HG03159 (cell line): ENCODE measurements at regions not wholly inside any gene's neighbourhood (a gene's known extent, or its start where the extent isn't known, plus 50 kb on each side); places are given as distances from the start of the nearest gene placed in this dataset.
"Not testable (repeated sequence)": the region's sequence is repeated elsewhere in the genome, so short reads cannot be mapped to it uniquely, and the experiment has no call there.

Source experiments
- ATAC-seq: cut with Tn5 transposase; IDR thresholded peaks from one replicate; pipeline ENCODE4 v1.9.1; 2021; ENCODE audit warnings: mild to moderate bottlenecking, moderate library complexity; ENCODE audit not compliant: unreplicated experiment

DNA sequence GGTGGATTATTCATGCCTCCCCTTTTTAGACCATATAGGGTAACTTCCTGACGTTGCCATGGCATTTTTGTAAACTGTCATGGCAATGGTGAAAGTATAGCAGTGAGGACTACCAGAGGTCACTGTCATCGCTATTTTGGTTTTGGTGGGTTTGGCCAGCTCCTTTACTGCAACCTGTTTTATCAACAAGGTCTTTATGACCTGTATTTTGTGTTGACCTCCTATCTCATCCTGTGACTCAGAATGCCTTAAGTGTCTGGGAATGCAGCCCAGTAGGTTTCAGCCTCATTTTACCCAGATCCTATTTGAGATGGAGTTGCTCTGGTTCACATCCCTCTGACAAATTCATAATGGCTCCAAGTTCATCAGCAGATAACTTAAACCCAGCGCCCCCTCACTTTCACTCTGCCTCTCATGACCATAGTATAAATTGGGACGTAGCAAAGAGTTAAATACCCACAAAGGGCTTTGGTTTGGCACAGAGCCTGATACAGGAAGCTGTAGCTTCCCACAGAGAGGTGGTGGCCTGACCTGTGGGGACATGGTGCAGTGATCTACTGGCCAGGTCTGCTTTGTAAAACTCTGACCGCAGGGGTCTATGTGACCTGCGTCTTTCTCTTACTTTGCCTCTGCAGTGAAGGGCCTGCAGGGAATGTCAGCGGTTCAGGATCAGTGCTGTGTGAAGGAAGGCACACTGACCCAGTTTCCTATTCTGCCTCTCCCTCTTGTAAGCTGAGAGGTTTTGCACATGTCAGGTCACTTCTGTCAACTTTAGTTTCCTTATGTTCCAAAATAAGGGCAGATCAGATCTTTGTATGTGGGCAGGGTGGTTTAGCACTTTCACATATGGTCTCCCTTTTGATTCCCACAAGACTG lies 78.1 kb upstream of the ZNF644 start:
- no peak for ATAC-seq

DNA sequence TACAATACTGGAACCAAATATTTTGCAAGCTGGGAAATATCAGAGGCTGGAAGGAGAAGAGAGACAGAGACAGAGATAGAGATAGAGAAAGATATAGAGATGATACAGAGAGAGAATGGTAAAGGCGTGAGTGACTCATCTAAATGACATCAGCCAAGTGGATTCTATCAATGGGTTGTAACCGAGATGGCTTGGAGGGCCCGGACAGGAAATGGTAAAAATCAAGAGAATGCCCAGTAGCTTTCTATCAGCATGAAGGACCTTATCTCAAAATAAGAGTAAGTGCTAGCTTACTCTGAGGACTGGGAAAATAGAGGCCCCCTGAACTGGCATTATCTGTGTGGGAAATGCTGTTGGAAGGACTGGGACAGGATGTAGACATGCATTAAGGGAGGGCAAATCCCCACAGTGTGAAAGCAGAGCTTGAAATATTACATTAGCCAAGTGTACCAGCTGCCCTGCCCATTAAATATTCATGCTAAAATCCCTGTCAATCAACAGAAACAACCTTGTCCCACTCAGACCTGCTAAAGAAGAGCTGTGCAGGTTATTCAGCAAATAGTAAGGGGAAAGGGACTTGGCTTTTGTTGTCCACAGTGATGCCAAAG lies 76.6 kb upstream of the ZNF644 start:
- ATAC-seq: no peak

DNA sequence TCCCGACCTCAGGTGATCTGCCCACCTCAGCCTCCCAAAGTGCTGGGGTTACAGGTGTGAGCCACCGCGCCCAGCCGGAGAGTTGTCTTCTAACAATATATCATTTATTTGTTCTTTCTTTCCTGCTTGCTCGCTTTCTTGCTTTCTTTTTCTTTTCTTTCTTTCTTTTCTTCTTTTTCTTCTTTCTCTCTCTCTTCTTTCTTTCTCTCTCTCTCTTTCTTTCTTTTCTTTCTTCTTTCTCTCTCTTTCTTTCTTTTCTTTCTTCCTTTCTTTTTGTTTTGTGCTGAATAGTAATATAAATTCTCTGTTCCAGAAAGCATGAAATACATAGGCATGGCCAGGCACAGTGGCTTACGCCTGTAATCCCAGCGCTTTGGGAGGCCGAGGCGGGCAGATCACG lies 73.5 kb upstream of the ZNF644 start:
- not testable (repeated sequence) for ATAC-seq

DNA sequence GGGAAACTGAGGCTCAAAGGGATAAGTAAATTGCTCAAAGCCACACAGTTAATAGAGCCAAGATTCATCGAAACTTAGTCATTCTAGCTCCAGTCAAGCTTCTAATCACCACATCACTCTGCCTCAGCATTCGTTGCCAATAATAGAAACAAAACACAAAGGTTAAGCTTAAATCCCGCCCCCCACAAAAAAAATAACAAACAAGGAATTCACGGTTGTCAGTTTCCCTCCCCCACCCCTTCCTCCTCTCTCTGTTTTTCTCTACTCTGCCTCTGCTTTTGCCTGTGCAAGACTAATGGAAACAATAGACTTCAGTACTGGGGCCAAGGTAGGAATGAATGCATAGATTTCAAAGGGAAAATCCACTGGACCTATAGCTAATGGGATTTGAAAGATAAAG lies 70.7 kb upstream of the ZNF644 start:
- ATAC-seq: no peak

DNA sequence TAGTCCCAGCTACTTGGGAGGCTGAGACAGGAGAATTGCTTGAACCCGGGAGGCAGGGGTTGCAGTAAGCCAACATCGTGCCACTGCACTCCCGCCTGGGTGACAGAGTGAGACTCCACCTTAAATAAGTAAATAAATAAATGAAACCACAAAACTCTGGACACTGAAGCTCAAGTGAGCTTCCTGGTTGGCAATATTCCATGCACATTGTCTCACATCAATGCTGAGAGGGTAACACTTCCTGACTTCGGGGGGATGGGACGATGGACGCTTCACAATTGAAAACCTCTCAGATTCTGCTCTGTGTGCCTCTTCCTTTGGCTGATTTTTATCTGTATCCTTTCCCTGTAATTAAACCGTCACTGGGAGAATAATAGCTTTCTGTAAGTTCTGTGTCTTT lies 70.0 kb upstream of the ZNF644 start:
- no peak for ATAC-seq

DNA sequence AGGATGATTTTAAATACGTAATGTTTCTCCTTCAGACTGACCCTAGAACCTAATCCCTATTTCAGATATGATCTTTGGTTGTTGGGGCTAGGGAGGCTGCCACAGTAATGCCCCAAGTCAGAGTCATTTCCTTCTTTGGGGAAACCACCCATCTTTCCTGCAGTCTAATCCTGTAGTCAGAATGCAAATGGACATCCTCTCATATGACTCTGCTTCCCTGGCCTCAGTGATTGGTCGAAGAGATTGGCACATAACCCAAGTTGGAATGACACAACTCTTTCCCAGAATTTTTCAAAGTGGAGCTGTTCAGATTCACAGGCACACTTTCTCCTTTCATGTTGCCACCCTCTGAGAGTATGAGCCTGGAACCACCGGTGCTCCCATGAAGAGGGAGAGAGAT lies 58.8 kb upstream of the ZNF644 start:
- ATAC-seq: no peak

DNA sequence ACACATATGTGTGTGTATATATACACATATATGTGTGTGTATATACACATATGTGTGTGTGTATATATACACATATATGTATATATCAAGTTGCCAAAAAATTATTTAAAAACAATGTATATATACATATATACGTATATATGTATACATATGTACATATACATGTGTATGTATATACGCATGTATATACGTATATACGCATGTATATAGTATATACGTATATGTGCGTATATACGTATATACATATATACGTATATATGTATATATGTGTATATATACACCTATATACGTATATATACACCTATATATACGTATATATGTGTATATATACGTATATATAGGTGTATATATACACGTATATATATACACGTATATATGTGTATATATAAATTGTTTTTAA lies 57.0 kb upstream of the ZNF644 start:
- ATAC-seq: no peak

DNA sequence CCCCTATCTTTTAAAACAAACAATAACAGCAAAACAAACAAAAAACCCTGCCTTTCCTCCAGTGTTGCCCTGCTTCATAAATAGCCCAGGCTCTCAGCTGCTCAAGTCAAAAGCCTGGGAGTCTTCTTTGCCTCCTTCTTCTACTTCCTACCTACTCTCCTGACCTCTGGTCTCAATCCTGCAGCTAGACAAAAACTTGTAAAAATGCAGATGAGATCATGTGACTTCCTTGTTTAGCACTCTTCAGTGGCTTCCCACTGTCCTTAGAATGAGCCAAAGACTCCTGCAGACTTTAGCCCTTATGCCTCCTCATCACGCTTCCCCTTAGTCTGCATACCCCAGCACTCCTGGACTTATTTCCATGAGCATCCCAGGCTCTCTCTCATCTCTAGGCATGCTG lies 55.0 kb upstream of the ZNF644 start:
- no peak for ATAC-seq

DNA sequence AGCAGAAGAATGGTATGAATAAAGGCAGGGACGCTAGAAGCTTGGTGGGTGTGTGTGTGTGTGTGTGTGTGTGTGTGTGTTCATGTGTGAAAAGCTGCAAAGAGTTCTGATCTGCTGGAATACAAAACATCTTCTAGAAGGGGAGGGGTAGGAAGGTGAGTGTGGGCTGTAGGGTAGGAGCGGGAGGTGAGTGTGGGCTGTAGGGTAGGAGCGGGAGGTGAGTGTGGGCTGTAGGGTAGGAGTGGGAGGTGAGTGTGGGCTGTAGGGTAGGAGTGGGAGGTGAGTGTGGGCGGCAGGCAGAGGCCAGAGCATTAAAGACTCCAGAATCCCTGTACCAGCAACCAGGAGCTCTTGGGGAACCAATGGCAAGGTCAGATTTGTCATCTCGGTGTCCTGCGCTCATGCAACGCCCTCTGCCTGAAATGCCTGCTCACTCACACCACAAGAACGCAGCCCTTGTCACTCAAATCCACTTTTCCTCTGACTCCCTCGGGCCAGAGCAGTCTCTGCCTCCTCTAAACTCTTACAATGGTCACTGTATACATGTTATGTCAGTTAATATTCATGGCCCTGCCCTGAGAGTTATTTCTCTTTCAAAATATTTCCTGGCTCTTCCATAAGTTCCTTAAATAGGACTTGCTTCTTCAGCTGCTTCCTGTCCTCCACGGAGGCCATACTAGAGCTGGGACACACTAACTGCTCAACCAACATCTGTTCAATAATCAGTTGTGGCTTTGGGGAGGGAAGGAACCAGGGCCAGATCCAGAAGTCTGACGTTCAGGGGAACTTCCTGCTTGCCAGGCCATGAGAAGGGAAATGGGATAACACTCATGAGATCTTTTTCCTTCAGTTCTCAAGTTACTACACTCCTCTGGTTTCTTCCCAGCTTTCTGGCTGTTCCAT lies 53.6 kb upstream of the ZNF644 start:
- no peak for ATAC-seq

DNA sequence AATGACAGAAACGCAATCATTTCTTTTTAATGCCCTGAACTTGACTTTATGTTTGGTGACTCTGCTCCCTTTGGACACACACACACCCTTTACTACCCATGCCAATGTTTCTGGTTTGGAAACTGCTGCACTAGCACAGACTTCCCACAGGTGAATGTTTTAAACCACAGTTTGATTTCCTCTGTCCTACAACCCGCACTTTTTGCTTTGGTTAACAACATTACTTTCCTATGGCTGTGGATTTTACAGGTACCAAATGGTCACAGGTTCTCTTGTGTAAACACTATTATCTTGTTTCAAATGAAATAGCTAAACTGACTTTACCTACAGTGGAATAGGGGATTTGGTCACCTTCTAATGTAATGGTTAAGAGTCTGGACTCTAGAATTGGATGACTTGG lies 51.5 kb upstream of the ZNF644 start:
- ATAC-seq: no peak

DNA sequence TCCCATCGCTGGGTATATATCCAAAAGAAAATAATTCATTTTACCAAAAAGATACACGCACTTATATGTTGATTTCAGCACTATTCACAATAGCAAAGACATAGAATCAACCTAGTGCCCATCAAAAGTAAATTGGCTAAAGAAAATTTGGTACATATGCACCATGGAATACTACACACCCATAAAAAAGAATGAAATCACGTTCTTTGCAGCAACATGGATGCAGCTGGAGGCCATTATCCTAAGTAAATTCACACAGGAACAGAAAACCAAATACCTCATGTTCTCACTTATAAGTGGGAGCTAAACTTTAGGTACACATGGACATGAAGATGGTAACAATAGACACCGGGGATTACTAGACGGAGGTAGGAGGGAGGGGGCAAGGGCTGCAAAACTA lies 50.0 kb upstream of the ZNF644 start:
- no peak for ATAC-seq
